Left lung (tissue), 4 donors: ENCODE measurements at regions not wholly inside any gene's neighbourhood (a gene's known extent, or its start where the extent isn't known, plus 50 kb on each side); places are given as distances from the start of the nearest gene placed in this dataset.

Experiments
- ATAC-seq: fragments of 200-7000 bp; cut with Tn5 transposase; one replicate; pipeline ENCODE4 v1.9.1; 2020; ENCODE audit warnings: moderate library complexity
- DNase-seq, 4 donors: peaks; one replicate each; pipeline ENCODE4 v3.0.0-alpha.2; 2013 to 2020
- H3K27ac ChIP-seq, 2 donors: fragments of 200-600 bp; sonication (generic) in 1 of 2; one replicate each; pipeline versions ENCODE4 v1.5.0 to v1.8.0; 2020 to 2021
- H3K27me3 ChIP-seq, 2 donors: fragments of 200-600 bp; sonication (generic) in 1 of 2; one replicate each; pipeline versions ENCODE4 v1.5.0 to v1.8.0; 2020 to 2021
- H3K36me3 ChIP-seq, 2 donors: fragments of 200-600 bp; sonication (generic) in 1 of 2; one replicate each; pipeline versions ENCODE4 v1.5.0 to v1.8.0; 2020 to 2021
- H3K4me1 ChIP-seq, 2 donors: fragments of 200-600 bp; one replicate each; pipeline ENCODE4 v1.8.0; 2021
- H3K4me3 ChIP-seq, 2 donors: fragments of 200-600 bp; sonication (generic) in 1 of 2; one replicate each; pipeline versions ENCODE4 v1.5.0 to v1.8.0; 2020 to 2021; ENCODE audit warnings: mild to moderate bottlenecking in 1 of 2
- H3K9me3 ChIP-seq, 2 donors: fragments of 200-600 bp; sonication (generic) in 1 of 2; one replicate each; pipeline versions ENCODE4 v1.5.0 to v1.8.0; 2020 to 2021
- CTCF ChIP-seq, 2 donors: fragments of 200-600 bp; sonication (generic) in 1 of 2; IDR thresholded peaks; one replicate each; pipeline versions ENCODE4 v1.5.0 to v1.8.0; 2021; ENCODE audit warnings: antibody characterized with exemption in 2 of 2
- intact Hi-C, 2 donors: fragments of 100-400 bp; cut with DNase I; formaldehyde crosslinking; loops; one replicate each; pipeline versions ENCODE4 v1.11.2 to v1.14.2; 2022
- donor health status: DM: no; HTN: yes; CAD: no.
- donor health status: DM: no; HTN: no; CAD: no.

GRCh38 chr9:108628316-108628715, 227.5 kb downstream of the ACTL7B start:
- DNase-seq = no peak
- Histone ChIP-seq H3K27me3 (peaks cover 0 to 6% of the 10 kb centered on the region in 2 donors), H3K4me1 (peaks cover 0 to 7% of the 10 kb centered on the region in 2 donors), H3K4me3 (no peak overlapping the region), H3K27ac (no peak overlapping the region), H3K9me3 (no peaks in the 10 kb centered on the region), H3K36me3 (no peaks in the 10 kb centered on the region)
- intact Hi-C loops = no loop called here
- no peak for TF ChIP-seq CTCF (IDR thresholded peaks at IDR 0.05)
- ATAC-seq = no peak

GRCh38 chr9:108626743-108627142, 229.0 kb downstream of the ACTL7B start:
- Histone ChIP-seq H3K9me3 (no peaks in the 10 kb centered on the region), H3K27me3 (peaks cover 0 to 6% of the 10 kb centered on the region in 2 donors), H3K27ac (no peak overlapping the region), H3K36me3 (no peaks in the 10 kb centered on the region), H3K4me3 (no peak overlapping the region), H3K4me1 (peaks cover 0 to 18% of the 10 kb centered on the region in 2 donors)
- intact Hi-C loops = no loop called here
- TF ChIP-seq CTCF (IDR thresholded peaks at IDR 0.05) = no peak
- DNase-seq (peak in 1 of 4 donors; percentile 51), ATAC-seq (no peak)

GRCh38 chr9:108621991-108622855, 233.6 kb downstream of the ACTL7B start:
- H3K9me3 ChIP-seq = no peaks in the 10 kb centered on the region
- peak overlapping the region in 1 of 2 donors; percentile 31 for H3K27ac ChIP-seq
- H3K36me3 ChIP-seq = no peaks in the 10 kb centered on the region
- DNase-seq = no peak
- no peak for ATAC-seq
- H3K4me3 ChIP-seq = no peak overlapping the region
- intact Hi-C loops = no loop called here
- TF ChIP-seq CTCF (IDR thresholded peaks at IDR 0.05) = no peak
- H3K27me3 ChIP-seq = peaks cover 0 to 6% of the 10 kb centered on the region in 2 donors
- H3K4me1 ChIP-seq = peaks cover 0 to 26% of the 10 kb centered on the region in 2 donors

- Histone ChIP-seq H3K36me3 (no peaks in the 10 kb centered on the region), H3K4me3 (no peak overlapping the region), H3K9me3 (no peaks in the 10 kb centered on the region), H3K27ac (no peak overlapping the region), H3K4me1 (peaks cover 0 to 26% of the 10 kb centered on the region in 2 donors), H3K27me3 (peaks cover 0 to 6% of the 10 kb centered on the region in 2 donors)
- intact Hi-C loops = no loop called here
- no peak for TF ChIP-seq CTCF (IDR thresholded peaks at IDR 0.05)
- DNase-seq (no peak), ATAC-seq (no peak)
Observed at GRCh38 chr9:108620767-108621166, 235.0 kb downstream of the ACTL7B start.

GRCh38 chr9:108618906-108619550, 236.8 kb downstream of the ACTL7B start:
- peaks cover 0 to 25% of the 10 kb centered on the region in 2 donors for H3K4me1 ChIP-seq
- TF ChIP-seq CTCF (IDR thresholded peaks at IDR 0.05) = no peak
- H3K9me3 ChIP-seq = no peaks in the 10 kb centered on the region
- no peaks in the 10 kb centered on the region for H3K36me3 ChIP-seq
- intact Hi-C loops = no loop called here
- H3K27me3 ChIP-seq = peaks cover 0 to 6% of the 10 kb centered on the region in 2 donors
- ATAC-seq (no peak), DNase-seq (no peak)
- H3K27ac ChIP-seq = no peak overlapping the region
- no peak overlapping the region for H3K4me3 ChIP-seq
